GM19455 (cell line): ENCODE measurements at regions not wholly inside any gene's neighbourhood (a gene's known extent, or its start where the extent isn't known, plus 50 kb on each side); places are given as distances from the start of the nearest gene placed in this dataset.
"Not testable (repeated sequence)": the region's sequence is repeated elsewhere in the genome, so short reads cannot be mapped to it uniquely, and the experiment has no call there.

Experiments
- ATAC-seq: cut with Tn5 transposase; IDR thresholded peaks from one replicate; pipeline ENCODE4 v1.9.1; 2021; ENCODE audit not compliant: unreplicated experiment

DNA sequence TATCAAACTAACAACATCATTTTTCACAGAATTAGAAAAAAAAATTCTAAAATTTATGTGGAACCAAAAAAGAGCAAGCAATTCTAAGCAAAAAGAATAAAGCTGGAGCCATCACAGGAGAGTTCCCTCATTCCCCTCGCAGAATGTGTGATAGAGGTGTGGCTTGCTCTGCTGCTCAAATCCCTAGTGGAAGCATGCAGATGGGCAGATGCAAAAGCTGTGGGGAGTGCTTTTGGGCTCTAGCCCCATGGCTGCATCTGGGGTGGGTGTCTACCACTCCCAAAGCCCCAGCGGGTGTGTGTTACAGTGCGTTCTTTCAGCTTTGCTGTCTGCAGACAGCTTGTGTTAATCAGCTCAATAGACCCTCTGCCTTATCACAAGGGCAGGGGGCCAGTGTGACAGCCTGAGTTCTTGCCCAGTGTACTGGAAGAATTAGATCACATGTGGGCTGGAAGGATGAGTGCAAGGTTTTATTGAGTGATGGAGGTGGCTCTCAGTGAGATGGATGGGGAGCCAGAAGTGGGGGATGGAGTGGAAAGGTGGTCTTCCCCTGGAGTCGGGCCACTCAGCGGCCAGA lies 575.9 kb upstream of the LRRN3 start:
- ATAC-seq: not testable (repeated sequence)

DNA sequence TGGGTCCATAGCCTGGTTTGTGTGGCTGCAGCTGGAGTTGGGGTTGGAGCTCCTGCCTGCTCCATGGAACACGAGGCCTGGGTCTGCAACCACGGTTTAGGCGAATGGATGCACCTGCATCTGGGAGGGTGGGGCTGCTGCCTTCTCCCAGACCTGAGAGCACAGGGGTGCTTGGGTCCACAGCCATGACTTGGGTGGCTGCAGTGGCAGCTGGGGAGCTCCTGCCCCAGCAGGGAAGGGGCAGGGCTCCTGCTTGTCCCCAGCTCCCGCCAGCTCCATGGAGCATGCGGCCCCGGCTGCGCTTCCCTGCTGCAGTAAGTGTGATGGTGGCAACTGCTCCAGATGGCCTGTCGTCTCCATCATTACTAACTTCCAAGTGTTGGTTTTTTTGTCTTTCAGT lies 571.1 kb upstream of the LRRN3 start:
- ATAC-seq: no peak

DNA sequence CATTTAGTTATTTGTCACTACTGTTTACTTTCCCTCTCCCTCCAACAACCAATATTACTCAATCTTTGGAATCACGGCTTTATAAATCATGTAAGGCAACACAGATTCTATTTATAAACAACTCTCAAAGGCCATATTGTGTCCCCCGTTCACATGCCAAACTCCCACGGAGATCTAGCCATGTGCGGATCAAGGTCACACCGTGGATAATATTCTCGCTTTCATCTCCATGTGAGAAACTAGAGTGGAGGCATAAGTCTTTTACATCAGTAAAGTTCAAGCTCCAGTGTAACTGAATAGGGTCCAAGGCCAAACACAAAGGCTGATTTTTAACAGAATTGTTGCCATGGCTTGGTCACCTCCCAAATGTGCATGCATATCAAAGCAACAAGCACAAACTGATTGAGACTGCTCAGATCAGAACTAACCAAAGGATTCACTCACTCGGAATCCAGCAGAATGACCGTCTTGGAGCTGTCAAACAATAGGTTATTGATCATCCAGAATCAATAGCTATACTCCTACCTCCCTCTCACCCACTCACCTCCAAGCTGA lies 569.5 kb upstream of the LRRN3 start:
- no peak for ATAC-seq

DNA sequence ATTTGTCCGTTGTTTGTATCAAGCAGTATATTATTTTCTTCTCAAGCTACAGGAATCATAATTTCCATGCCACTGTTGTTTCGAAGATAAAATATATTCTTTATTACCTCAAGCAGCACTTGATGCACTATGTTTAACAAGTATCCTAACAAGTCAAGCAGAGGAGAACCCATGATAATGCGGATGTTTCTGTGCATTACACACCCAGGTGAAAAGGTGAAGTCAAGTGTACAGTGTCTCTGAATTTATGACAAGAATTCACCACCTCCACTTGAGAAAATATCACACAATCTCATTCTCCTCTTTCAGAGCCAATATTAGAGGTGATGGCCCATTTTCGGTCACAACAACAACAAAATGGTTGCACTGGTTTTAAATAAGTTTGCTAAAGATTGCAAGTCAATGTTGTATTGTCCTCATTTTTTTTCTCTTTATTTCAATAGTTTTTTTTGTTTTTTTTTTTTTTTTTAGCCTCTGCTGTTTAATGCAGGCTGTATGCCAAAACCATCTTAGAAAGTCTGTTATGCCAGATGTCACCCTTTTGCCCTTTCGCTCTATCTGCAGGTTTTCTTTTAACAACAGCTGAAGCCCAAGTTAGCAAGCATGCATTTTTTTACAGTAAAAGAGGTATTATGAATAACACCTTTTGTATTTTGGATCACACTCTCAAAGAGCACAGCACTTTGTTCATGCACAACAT lies 568.7 kb upstream of the LRRN3 start:
- ATAC-seq: no peak

DNA sequence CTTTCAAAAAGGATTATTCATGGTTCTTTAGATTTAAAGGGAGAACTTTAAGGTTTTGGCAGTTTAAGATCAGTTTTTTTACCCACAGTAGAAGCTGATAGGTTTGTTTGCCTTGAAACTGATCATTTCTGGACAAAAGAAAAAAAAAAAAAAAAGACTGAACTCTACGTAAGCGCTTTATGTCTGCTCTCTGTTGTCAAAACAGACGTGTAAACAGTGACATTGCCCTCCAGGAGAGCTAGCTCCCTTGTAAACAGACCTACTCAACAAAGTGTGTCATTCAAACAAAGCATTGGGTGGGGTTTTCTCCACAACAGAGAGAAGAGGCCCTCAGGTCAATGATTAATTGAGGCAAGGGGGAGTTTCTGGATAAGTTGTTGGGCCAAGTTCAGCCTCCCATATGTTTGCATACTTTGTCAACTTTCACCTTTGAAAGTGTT lies 568.1 kb upstream of the LRRN3 start:
- ATAC-seq: no peak

DNA sequence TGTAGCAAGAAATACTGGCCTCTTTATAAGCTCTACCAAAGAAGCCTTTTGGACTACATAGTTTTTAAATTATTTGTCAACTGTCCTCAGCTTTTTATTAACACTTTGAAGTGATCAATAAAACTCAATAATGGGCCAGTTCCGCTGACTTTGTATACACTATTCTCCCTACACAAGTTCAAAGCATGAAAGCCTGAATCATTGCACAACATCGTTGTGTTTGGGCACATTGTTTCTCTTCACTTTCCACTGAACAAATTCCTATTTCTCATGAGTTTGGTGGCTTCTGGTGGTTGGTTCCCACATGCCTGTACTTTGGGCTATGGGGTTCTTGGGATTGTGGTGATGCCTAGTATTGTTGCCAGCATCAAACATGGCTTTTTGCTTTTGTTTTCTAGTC lies 561.8 kb upstream of the LRRN3 start:
- ATAC-seq: no peak

DNA sequence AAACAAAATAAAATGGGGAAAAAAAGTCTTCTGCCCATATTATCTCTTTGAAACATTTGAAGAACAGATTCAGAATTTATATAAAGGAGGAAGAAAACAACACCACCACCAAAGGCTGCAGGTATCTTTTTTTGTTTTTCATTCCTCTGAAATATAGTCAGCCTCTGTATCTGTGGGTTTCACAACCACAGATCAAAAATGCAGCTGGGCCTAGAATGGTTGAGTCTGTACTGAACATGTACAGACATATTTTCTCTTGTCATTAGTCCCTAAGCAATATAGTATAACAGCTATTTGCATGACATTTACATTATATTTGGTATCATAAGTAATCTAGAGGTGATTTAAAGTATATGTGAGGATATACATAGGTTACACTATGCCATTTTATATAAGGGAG lies 559.7 kb upstream of the LRRN3 start:
- no peak for ATAC-seq

DNA sequence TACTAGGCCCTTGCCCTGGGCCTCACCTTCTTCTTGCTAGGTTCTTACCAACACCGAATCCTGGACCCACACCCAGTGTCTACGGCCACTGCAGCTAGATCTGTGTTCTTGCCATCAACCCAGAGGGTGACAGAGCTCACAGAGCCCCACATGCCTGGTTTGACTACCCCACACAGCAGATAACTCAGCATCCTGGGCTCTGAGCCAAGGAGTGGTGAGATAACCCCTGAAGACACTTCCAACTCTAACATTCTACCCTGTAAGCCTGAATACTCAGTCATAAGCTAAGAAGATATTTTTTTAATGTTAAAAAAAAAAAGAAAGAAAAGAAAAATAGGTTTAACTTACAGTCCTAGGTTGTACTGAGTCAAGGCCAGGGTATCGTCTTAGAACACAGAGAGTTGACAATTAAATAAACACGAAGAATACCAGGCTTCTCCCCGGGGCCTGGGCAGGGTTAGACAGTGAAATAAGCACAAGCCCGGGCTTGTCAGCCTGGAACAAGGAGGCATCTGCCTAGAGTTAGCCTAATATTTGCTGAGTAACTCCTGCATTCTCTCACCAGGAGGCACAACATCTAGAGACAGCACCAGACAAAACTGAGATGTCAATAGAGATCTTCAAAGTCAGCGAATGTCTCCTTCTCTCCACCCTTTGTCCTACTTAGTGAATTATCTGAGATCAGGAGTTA lies 556.5 kb upstream of the LRRN3 start:
- ATAC-seq: no peak

DNA sequence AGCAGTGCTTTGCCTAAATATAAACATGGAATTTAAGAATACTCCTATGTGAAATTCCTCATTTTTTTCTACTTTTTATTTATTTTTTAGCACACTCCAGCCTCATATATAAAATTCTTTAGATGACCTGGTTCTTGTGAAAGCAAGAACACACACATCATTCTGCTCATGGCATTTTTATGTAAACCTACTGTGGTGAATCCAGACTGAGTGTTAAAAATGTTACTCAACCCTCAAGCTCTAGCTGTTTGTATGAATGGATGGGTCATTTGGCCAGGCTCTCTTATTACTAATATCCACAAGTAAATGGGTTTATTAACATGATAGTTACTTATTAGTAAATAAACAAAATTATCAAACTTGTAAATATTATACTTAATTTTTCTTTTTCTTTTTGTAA lies 551.7 kb upstream of the LRRN3 start:
- no peak for ATAC-seq

DNA sequence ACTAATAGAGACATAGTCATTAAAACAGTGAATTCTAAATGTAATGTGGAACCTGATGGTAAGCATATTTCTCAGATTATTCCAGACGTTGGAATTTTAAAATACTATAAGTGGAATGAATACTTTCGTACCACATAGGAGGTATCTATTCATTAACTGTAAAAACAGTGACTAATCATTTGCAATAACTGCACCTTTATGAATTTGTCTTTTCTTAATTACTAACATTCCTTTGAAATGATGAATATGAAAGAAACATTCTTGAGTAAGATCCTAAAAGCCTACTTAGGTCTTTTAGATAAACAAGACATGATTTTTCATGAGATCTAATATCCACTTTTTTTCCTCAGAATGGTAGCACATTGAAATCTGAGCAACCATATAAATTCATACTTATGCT lies 549.0 kb upstream of the LRRN3 start:
- no peak for ATAC-seq

DNA sequence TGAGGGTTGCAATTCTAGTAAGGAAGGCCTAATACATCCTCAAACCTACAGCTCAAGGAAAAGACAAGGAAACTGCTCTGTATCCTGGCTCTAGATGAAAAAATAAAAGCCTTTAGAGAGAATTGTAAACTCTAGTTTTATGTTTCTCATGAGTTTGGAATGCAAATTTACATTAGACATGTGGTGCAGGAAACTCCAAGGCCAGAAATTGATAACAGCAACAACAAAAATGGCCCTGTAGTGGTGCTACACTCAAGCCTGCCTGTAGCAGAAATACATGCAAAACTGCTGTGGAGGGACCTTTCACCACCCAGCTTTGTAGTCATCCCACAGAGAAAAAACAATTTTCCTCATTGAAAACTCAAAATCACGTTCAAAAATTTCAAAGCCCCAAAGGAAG lies 546.7 kb upstream of the LRRN3 start:
- ATAC-seq: no peak

DNA sequence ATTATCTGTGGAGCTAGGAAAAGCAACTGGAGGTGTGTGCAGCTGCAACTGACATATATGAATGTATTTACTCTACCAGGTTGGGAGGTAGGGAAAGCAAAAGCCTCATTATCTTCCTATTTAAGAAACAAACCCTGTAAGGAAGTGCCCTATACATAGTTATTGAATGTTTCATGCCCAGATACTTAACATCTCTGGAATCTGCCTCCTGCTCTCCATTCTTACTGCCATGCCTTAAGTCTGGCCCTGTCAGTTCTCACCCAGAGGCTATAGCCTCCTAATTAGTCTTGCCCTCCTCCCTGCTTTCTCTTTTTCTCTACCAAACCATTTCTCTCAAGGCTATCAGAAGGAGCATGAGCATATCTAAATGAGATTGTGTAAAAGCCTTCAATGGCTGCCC lies 542.6 kb upstream of the LRRN3 start:
- no peak for ATAC-seq

DNA sequence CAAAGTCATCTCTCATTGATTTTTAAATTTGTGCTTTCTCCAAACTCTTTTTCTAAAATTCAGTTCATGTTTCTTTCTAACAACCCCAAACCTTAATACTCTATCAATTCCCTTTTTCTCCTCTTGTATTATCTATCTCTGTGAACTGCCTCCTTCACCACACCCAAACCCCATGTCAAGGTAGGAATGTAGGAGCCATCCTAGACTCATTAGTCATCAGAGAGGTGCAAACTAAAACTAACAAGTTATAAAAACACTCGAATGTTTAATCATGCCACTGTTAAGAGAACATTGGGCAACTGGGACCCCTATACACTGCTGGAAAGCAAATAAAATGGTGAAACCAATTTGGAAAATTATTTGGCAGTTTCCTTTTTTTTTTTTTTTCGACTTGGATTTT lies 533.8 kb upstream of the LRRN3 start:
- ATAC-seq: no peak

DNA sequence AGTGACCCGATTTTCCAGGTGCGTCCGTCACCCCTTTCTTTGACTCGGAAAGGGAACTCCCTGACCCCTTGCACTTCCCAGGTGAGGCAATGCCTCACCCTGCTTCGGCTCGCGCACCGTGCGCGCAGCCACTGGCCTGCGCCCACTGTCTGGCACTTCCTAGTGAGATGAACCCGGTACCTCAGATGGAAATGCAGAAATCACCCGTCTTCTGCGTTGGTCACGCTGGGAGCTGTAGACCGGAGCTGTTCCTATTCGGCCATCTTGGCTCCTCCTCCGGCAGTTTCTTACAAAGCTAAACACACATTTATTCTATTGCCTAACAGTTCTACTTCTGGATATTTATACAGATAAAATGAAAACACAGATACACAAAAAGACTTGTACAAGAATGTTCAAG lies 527.6 kb upstream of the LRRN3 start:
- not testable (repeated sequence) for ATAC-seq

DNA sequence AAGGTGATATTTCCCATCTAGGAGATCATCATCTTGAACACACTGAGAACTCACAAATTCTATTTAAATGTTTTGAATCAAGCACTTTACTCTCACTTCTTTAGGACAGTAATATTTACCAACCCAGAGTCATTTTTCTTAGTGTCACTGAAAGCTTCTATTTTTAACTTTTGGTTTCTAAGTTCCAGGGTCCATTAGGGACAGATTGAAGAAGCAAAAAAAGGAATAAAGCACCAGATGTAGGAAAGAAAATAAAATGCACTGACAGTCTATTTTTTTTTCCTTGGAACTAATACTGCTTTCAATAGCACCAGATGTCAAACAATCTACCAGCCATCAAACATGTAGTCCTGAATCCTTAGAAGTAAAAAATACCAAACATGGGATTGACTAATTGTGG lies 526.7 kb upstream of the LRRN3 start:
- ATAC-seq: no peak

DNA sequence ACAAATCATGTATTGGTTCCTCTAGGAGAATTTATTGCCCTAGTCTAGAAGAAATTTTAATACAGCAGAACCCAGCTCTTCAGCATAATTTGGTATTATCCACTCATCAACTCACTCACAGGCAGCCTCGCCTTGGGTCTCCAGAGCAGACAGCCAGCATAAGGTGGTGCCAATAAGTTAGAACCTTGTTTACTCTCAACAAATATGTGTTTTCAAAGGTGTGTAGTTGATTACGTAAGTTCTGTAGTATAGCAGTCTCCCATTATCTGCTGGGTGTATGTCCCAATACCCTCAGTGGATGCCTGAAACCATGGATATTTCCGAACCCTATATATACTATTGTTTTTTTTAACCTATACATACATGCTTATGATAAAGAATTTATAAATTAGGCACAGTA lies 522.5 kb upstream of the LRRN3 start:
- no peak for ATAC-seq

DNA sequence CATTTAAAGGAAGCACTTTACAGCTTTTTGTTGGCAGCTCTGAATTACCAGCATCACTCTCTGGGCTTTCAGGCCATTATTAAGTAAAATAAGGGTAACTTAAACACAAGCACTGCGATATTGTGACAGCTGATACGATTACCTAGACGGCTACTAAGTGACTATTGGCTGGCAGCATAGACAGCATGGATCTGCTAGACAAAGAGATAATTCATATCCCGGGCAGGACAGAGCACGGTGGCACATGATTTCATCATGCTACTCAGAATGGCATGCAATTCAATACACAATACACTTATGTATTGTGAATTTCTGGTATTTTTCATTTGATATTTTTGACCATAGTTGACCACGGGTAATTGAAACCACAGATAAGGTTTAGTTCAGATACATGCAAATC lies 522.0 kb upstream of the LRRN3 start:
- no peak for ATAC-seq

DNA sequence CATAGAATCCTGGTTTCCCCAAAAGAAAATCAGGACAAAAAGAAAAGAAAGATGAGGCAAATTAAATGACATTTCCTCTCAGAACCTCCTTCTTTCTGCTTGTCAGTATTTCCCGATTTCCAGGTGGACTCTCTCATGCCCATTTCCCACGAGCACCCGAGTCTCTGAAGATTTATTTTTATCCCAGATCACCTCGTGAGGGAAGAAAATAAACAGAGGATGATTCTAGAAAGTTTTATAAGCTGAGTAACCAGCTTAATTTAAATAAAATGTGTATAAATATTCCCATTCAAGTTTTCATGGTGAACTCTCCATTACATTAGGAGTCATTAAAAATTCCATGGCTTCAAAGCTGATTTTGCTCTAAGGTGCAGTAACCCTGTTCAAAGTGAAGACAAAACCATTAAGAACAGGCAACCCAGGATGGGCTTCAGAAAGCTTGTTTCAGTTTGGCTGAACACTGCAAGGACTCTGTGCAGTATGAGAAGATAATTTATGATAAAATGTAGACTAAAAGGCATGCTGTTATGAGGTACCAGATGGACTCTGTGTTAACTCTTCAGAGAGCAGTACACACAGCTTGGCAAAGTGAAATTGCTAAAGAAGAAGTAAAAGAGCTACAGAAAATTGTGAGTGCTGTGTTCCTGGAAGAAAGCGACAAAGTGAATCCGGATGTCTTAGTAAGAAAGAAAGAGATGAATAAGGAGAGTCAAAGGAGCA lies 521.3 kb upstream of the LRRN3 start:
- ATAC-seq: no peak

DNA sequence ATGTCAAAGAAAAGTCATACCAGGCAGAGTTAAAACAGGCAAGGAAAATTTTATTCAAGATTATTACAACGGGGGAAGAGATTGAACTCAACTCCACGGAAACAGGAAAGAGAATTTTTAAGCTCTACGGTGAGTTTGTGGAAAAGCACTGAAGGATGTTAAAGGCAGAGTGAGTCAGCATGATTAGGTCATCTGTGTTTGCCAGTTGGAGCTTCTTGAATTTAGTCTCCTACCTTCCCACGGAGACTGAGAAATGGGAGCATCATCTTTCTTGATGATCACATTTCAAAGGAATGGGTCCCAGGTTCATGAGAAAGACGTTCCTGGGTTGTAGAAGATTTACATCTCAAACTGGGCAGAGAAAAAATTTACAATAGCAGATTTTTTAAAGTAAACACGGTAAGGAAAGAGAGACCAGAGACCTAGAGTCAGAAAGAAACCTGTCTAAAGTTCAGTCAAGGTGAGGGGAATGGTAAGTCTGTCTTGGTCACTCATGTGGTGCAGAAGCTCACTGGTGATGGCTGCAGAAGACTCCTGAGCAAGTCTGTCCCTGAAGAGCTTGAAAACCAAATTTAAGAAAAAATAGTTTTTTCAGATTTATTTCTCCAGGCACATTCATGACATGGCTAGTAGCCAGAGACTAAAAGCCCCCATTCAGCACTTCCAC lies 516.9 kb upstream of the LRRN3 start:
- ATAC-seq: no peak

DNA sequence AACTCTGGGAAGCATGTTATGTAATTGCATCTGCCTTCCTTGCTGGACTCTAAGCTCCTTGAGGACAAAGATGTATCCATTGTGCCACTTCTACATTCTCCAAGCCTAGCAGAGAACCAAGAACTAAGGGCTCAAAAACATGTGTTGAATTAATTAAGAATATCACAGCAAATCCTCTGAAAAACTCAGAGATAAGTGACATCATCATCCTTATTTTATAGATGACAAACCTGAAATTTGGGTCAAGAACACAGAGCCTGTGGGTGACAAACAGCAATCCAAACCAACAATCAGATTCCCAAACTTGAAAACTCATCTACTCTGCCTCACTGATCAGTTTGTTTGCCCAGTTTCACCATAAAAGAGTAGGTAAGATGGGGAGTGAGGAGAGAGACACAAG lies 503.6 kb upstream of the LRRN3 start:
- ATAC-seq: no peak

DNA sequence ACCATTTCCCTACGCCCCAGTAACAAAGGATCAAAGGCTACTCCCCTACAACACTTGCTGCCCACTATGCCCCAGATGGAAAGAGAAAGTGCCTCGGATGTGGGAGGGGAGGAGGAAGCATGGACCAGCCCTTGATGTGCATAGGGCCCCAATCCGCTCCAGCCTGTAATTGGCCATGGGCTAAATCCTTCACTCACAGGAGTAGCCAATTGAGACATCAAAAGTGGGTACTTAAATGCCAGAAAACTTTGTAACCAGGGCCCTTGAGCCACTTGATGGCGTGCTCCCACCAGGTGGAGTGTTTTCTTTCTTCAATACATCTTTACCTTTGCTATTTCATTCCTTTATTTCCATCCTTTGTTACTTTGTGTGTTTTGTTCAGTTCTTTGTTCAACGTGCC lies 500.5 kb upstream of the LRRN3 start:
- ATAC-seq: no peak
